Pancreas (tissue), 10 donors: ENCODE measurements at regions not wholly inside any gene's neighbourhood (a gene's known extent, or its start where the extent isn't known, plus 50 kb on each side); places are given as distances from the start of the nearest gene placed in this dataset.

Source experiments
- ATAC-seq, 4 donors: fragments of 200-7000 bp; cut with Tn5 transposase; one replicate each; pipeline versions ENCODE4 v1.8.0 to v1.9.1; 2020; ENCODE audit warnings: mild to moderate bottlenecking in 4 of 4, moderate library complexity in 4 of 4
- DNase-seq, 6 donors: peaks; one replicate each; pipeline ENCODE4 v3.0.0-alpha.2; 2020
- FAIRE-seq: peaks from 2 replicates; lab custom pipeline; 2012; peaks lifted over from hg19 to GRCh38; lab: Jason Lieb, UNC
- H3K27ac ChIP-seq, 4 donors: fragments of 200-600 bp; sonication (generic); 1 replicate in 3 of 4; 2 replicates in 1 of 4; pipeline versions ENCODE4 v1.5.0 to v1.8.0; 2020
- H3K27me3 ChIP-seq, 4 donors: fragments of 200-600 bp; one replicate each; pipeline ENCODE4 v1.8.0; 2021
- H3K36me3 ChIP-seq, 3 donors: fragments of 200-600 bp; sonication (generic) in 1 of 3; one replicate each; pipeline versions ENCODE4 v1.5.0 to v1.8.0; 2020 to 2021
- H3K4me1 ChIP-seq, 3 donors: fragments of 200-600 bp; one replicate each; pipeline ENCODE4 v1.8.0; 2021
- H3K4me3 ChIP-seq, 4 donors: fragments of 200-600 bp; sonication (generic) in 2 of 4; one replicate each; pipeline versions ENCODE4 v1.5.0 to v1.8.0; 2020 to 2021
- H3K9me3 ChIP-seq, 4 donors: fragments of 200-600 bp; one replicate each; pipeline ENCODE4 v1.8.0; 2021
- WGBS, 2 donors: extraction: QIAGEN DNeasy Blood & Tissue Kit; methylation state at CpG; one replicate each; pipeline ENCODE4 v1.1.7; 2013; 5-methylcytosine and 5-hydroxymethylcytosine counted together
- intact Hi-C, 3 donors: fragments of 100-400 bp; cut with DNase I; formaldehyde crosslinking; loops; one replicate each; pipeline versions ENCODE4 v1.11.1 to v1.14.2; 2022
- TF ChIP-seq, protein P1 (sequence below), 4 donors: fragments of 200-600 bp; sonication (generic) in 3 of 4; IDR thresholded peaks; one replicate each; pipeline versions ENCODE4 v1.5.0 to v1.8.0; 2021; ENCODE audit warnings: antibody characterized with exemption in 4 of 4
- donor health status: healthy with polysubstance abuse.
- donor health status: DM: no; HTN: no; CAD: no; lungs with moderate emphysema.
- donor health status: DM: no; HTN: no; CAD: no.
- donor health status: control.
- donor health status: control.
- donor health status: Bipolar disorder and iron deficiency.
- donor health status: DM: yes; HTN: yes; CAD: no.
- donor health status: DM: no; HTN: no; CAD: no.
- donor health status: DM: no; HTN: no; CAD: no.
- donor health status: DM: yes; HTN: yes; CAD: no.

DNA sequence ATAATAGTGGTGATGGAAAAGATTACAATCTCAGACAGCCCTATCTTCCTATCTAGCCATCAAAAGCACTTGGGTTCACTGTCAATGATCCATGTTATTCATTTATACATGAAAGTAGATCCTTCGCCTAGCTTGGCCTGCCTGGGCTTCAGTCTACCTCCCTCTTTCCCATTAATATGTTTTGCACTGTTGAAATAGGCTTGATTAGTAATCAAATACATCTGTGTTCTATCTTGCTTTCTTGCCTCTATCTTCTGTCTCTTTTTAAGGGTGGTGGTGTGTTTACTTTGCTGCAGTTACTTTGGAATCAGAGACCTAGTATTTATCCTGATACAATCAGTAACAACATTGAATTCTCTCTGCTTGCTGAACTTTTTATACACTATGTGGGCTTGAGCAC, 521.2 kb downstream of the TNS1 start:
- Histone ChIP-seq H3K27ac (no peak overlapping the region), H3K27me3 (peaks cover 0 to 3% (median 0%) of the 10 kb centered on the region in 4 donors), H3K9me3 (no peaks in the 10 kb centered on the region), H3K4me1 (no peaks in the 10 kb centered on the region), H3K36me3 (no peaks in the 10 kb centered on the region), H3K4me3 (no peak overlapping the region)
- FAIRE-seq, result no peak
- intact Hi-C loops, result no loop called here
- TF ChIP-seq, protein P1, sequence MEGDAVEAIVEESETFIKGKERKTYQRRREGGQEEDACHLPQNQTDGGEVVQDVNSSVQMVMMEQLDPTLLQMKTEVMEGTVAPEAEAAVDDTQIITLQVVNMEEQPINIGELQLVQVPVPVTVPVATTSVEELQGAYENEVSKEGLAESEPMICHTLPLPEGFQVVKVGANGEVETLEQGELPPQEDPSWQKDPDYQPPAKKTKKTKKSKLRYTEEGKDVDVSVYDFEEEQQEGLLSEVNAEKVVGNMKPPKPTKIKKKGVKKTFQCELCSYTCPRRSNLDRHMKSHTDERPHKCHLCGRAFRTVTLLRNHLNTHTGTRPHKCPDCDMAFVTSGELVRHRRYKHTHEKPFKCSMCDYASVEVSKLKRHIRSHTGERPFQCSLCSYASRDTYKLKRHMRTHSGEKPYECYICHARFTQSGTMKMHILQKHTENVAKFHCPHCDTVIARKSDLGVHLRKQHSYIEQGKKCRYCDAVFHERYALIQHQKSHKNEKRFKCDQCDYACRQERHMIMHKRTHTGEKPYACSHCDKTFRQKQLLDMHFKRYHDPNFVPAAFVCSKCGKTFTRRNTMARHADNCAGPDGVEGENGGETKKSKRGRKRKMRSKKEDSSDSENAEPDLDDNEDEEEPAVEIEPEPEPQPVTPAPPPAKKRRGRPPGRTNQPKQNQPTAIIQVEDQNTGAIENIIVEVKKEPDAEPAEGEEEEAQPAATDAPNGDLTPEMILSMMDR (IDR thresholded peaks at IDR 0.05), result no peak
- WGBS, 2 donors, result 91 to 95% methylated on average over 1 of the region's 1 CpG
- ATAC-seq, result no peak
- DNase-seq, result no peak

DNA sequence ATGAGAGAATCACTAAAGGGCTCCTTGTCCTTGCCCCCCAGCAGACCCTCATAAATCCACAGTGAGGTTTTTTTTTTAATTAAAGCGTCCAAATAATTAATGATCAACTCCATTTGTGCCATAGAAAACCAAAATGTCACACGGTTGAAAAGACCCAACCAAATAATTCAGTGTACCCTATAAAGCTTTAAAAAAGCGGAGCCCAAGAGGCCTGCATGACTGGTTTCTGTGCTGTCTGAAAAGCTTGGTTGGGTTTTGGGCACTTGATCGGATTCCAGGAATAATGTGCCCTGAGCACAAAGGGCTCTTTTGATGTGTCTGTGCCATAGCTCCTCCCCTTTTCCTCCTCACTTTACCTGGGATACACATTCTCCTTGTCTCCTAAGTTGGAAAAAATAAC, 523.2 kb downstream of the TNS1 start:
- Histone ChIP-seq H3K4me3 (no peak overlapping the region), H3K4me1 (no peaks in the 10 kb centered on the region), H3K27ac (no peak overlapping the region), H3K27me3 (no peaks in the 10 kb centered on the region), H3K36me3 (no peaks in the 10 kb centered on the region), H3K9me3 (no peaks in the 10 kb centered on the region)
- WGBS, 2 donors, result 66 to 71% methylated on average over 4 of the region's 4 CpGs
- DNase-seq, result no peak
- TF ChIP-seq, protein P1 (IDR thresholded peaks at IDR 0.05), result no peak
- intact Hi-C loops, result no loop called here
- no peak for ATAC-seq
- FAIRE-seq, result no peak

DNA sequence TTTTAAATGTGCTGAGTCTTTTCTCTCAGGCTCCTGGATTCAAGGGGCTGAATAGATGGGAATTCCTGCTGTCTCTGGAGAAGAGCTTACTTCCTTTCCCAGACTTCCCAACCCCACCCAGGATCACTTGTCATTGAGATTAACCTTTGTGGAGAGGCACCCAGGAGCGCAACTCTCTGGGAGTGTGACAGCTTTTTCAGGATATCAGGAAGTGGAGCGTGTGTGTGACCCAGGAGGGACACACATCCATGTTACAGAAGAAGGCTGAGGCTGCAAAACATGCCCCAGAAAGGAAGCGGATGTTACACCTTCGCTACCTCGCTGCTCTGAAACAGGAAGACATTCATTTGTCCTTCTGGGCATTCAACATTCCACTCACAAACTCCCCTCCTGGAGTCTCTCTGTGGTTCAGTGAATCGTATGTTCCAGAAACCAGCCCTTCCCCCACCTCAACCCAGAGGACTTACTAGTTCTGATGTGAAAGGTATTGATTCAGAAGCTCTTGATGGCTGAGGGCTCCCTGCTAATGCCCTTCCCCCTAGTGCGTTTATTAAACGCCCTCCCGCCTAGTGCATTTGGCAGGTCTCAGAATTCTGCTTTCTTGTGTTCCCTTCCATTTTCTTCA, 523.9 kb downstream of the TNS1 start:
- FAIRE-seq (no peak), DNase-seq (no peak), ATAC-seq (no peak)
- Histone ChIP-seq H3K9me3 (no peaks in the 10 kb centered on the region), H3K4me1 (no peaks in the 10 kb centered on the region), H3K4me3 (no peak overlapping the region), H3K36me3 (no peaks in the 10 kb centered on the region), H3K27ac (no peak overlapping the region), H3K27me3 (no peaks in the 10 kb centered on the region)
- intact Hi-C loops, result no loop called here
- WGBS, 2 donors, result 52 to 60% methylated on average over 9 of the region's 9 CpGs
- TF ChIP-seq, protein P1 (IDR thresholded peaks at IDR 0.05), result no peak

DNA sequence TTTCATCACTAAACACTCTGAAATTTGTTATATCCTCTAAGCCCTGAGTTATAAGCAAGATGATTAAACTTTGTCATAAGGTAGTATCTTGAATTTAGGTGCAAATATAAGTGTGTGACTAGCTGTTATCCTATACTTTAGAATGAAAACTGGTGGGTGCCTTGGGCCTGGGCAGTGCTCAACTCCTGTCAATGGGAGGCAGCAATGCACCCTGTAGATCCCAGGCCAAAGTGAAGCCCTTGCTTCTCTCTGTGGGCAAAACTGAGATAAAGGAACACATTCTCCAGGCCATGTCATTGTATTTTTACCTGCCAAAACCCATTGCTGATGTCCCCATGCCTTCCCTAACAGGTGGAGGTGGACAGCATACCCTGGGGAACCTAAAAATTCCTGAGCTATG, 525.2 kb downstream of the TNS1 start:
- Histone ChIP-seq H3K4me1 (no peaks in the 10 kb centered on the region), H3K36me3 (no peaks in the 10 kb centered on the region), H3K27ac (no peak overlapping the region), H3K27me3 (no peaks in the 10 kb centered on the region), H3K9me3 (no peaks in the 10 kb centered on the region), H3K4me3 (no peak overlapping the region)
- intact Hi-C loops, result no loop called here
- no peak for DNase-seq
- no peak for ATAC-seq
- TF ChIP-seq, protein P1 (IDR thresholded peaks at IDR 0.05), result no peak
- no peak for FAIRE-seq

DNA sequence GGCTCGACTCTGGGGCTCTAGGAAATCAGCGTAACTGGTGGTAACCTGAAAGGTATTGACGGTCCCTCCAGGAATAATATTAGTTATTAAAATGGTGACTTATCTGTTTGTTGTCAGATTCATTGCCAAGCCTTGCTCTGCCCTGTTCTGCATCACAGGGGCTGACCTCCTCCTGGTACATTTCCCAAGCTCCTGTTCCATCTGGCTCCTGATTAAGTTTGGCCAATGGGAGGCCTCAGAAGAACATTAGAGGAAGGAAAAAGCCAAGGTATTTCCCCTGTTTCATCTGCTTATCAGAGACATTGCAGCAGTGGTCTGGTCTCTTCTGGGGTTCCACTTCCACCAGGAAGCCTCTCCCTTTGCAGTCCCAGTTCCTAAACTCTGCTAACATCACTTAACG, 527.0 kb downstream of the TNS1 start:
- no peak for FAIRE-seq
- WGBS, 2 donors, result 82 to 87% methylated on average over 4 of the region's 4 CpGs

More for the DNA sequence above, 527.0 kb downstream of the TNS1 start:
- H3K27me3 ChIP-seq, result no peaks in the 10 kb centered on the region
- no peaks in the 10 kb centered on the region for H3K36me3 ChIP-seq
- TF ChIP-seq, protein P1 (IDR thresholded peaks at IDR 0.05), result no peak
- no peak for ATAC-seq
- H3K27ac ChIP-seq, result no peak overlapping the region
- H3K9me3 ChIP-seq, result no peaks in the 10 kb centered on the region
- intact Hi-C loops, result no loop called here
- no peaks in the 10 kb centered on the region for H3K4me1 ChIP-seq
- no peak overlapping the region for H3K4me3 ChIP-seq
- DNase-seq, result no peak
